Upper lobe of left lung (tissue), 4 donors: ENCODE measurements at regions not wholly inside any gene's neighbourhood (a gene's known extent, or its start where the extent isn't known, plus 50 kb on each side); places are given as distances from the start of the nearest gene placed in this dataset.

Experiments used
- CTCF ChIP-seq, 6 experiments: fragments of 450-650 bp in 4 of 6; fragments of 200-600 bp in 2 of 6; sonication (generic) in 2 of 6; IDR thresholded peaks; one replicate each; pipeline ENCODE4 v1.5.1; 2016 to 2019; ENCODE audit warnings: antibody characterized with exemption in 6 of 6
- POLR2A ChIP-seq, 4 donors: fragments of 450-650 bp; IDR thresholded peaks; one replicate each; pipeline ENCODE4 v1.5.1; 2016 to 2017; ENCODE audit warnings: antibody characterized with exemption in 4 of 4, mild to moderate bottlenecking in 2 of 4
- POLR2AphosphoS5 ChIP-seq, 2 donors: sonication (generic); formaldehyde crosslinking; IDR thresholded peaks; one replicate each; pipeline ENCODE4 v1.5.1; 2017; ENCODE audit warnings: antibody characterized with exemption in 2 of 2

GRCh38 chr2:35864141-35864540 lies 491.4 kb upstream of the CRIM1 start:
- TF ChIP-seq POLR2A (IDR thresholded peaks at IDR 0.05) (no peak), CTCF (IDR thresholded peaks at IDR 0.05) (no peak), POLR2AphosphoS5 (IDR thresholded peaks at IDR 0.05) (no peak)
